ENCODE measurements at regions not wholly inside any gene's neighbourhood (a gene's known extent, or its start where the extent isn't known, plus 50 kb on each side); places are given as distances from the start of the nearest gene placed in this dataset.
"Not testable (repeated sequence)": the region's sequence is repeated elsewhere in the genome, so short reads cannot be mapped to it uniquely, and the experiment has no call there.

- DNase-seq = no peak
Measured at GRCh38 chr17:34771891-34772290, 189.4 kb downstream of the CCT6B start.

GRCh38 chr17:34770586-34770985, 190.7 kb downstream of the CCT6B start:
- no peak for DNase-seq

GRCh38 chr17:34769899-34770298, 190.5 kb downstream of the TMEM132E start:
- DNase-seq = no peak

GRCh38 chr17:34769049-34769448, 189.7 kb downstream of the TMEM132E start:
- no peak for DNase-seq

GRCh38 chr17:34765291-34765690, 185.9 kb downstream of the TMEM132E start:
- no peak for DNase-seq

GRCh38 chr17:34764716-34765115, 185.3 kb downstream of the TMEM132E start:
- DNase-seq = no peak

- no peak for DNase-seq
Measured at GRCh38 chr17:34763728-34764665, 184.6 kb downstream of the TMEM132E start.

- no peak for DNase-seq
Measured at GRCh38 chr17:34762078-34762477, 182.7 kb downstream of the TMEM132E start.

- DNase-seq = no peak
Measured at GRCh38 chr17:34761646-34762045, 182.3 kb downstream of the TMEM132E start.

- DNase-seq = no peak
Measured at GRCh38 chr17:34760931-34761495, 181.6 kb downstream of the TMEM132E start.

GRCh38 chr17:34758718-34759117, 179.3 kb downstream of the TMEM132E start:
- no peak for DNase-seq

GRCh38 chr17:34758316-34758715, 178.9 kb downstream of the TMEM132E start:
- no peak for DNase-seq

GRCh38 chr17:34757611-34758010, 178.2 kb downstream of the TMEM132E start:
- no peak for DNase-seq

GRCh38 chr17:34757106-34757505, 177.7 kb downstream of the TMEM132E start:
- no peak for DNase-seq

- no peak for DNase-seq
Measured at GRCh38 chr17:34756637-34757021, 177.2 kb downstream of the TMEM132E start.

- DNase-seq = no peak
Measured at GRCh38 chr17:34755981-34756636, 176.7 kb downstream of the TMEM132E start.

GRCh38 chr17:34755371-34755770, 176.0 kb downstream of the TMEM132E start:
- DNase-seq = no peak

GRCh38 chr17:34750004-34750403, 170.6 kb downstream of the TMEM132E start:
- no peak for DNase-seq

GRCh38 chr17:34741967-34742366, 162.6 kb downstream of the TMEM132E start:
- DNase-seq = no peak

GRCh38 chr17:34740565-34741520, 161.5 kb downstream of the TMEM132E start:
- DNase-seq = no peak

GRCh38 chr17:34739386-34739785, 160.0 kb downstream of the TMEM132E start:
- no peak for DNase-seq

GRCh38 chr17:34737673-34738072, 158.3 kb downstream of the TMEM132E start:
- not testable (repeated sequence) for DNase-seq

- no peak for DNase-seq
Measured at GRCh38 chr17:34736611-34737010, 157.2 kb downstream of the TMEM132E start.
